Immature natural killer cell (primary cell): ENCODE measurements at regions not wholly inside any gene's neighbourhood (a gene's known extent, or its start where the extent isn't known, plus 50 kb on each side); places are given as distances from the start of the nearest gene placed in this dataset.

ENCODE experiments used
- DNase-seq, 3 donors: peaks; one replicate each; pipeline ENCODE4 v3.0.0; 2022; ENCODE audit warnings: mixed read lengths in 1 of 3
- H3K27ac Mint-ChIP-seq, 6 donors: one replicate each; pipeline ENCODE4 v1.8.0; 2020; ENCODE audit warnings: mixed read lengths in 6 of 6, mild to moderate bottlenecking in 5 of 6, inconsistent platforms in 4 of 6, moderate library complexity in 3 of 6
- H3K27me3 Mint-ChIP-seq, 3 donors: one replicate each; pipeline ENCODE4 v1.8.0; 2020 to 2021; ENCODE audit warnings: low read depth in 3 of 3, mild to moderate bottlenecking in 3 of 3, mixed read lengths in 3 of 3, moderate library complexity in 3 of 3, inconsistent platforms in 1 of 3
- H3K36me3 Mint-ChIP-seq, 3 donors: one replicate each; pipeline ENCODE4 v1.8.0; 2020; ENCODE audit warnings: mixed read lengths in 3 of 3, inconsistent platforms in 2 of 3, mild to moderate bottlenecking in 2 of 3
- H3K4me1 Mint-ChIP-seq, 2 donors: one replicate each; pipeline ENCODE4 v1.8.0; 2020; ENCODE audit warnings: inconsistent platforms in 2 of 2, mild to moderate bottlenecking in 2 of 2, mixed read lengths in 2 of 2, moderate library complexity in 1 of 2
- H3K4me3 Mint-ChIP-seq, 5 donors: one replicate each; pipeline ENCODE4 v1.8.0; 2020; ENCODE audit warnings: mild to moderate bottlenecking in 5 of 5, mixed read lengths in 5 of 5, inconsistent platforms in 3 of 5, moderate library complexity in 3 of 5
- H3K9me3 Mint-ChIP-seq, 6 donors: one replicate each; pipeline ENCODE4 v1.8.0; 2020; ENCODE audit warnings: mild to moderate bottlenecking in 6 of 6, mixed read lengths in 6 of 6, inconsistent platforms in 4 of 6, moderate library complexity in 3 of 6

DNA sequence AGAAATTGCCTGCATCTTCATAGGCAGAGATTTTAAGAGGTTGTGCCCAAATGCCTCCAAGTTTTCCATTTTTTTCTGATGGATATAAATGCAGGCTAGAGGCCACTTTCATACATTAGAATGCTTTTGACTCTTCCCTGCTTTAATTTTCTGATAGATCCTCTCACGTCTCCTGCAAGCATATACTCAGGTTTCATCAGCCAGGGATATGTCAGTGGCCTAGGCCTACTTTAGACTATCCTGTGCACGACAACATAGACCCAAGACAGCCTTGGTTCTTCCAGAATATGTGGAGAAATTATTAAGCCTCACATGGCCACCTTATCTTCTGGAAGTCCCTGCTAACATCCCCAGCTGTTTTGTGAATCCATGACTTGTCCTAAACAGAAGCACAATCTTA lies 415.9 kb downstream of the TDRD15 start:
- no peak for DNase-seq
- H3K4me3 Mint-ChIP-seq: no peak overlapping the region
- H3K27ac Mint-ChIP-seq: no peak overlapping the region
- H3K27me3 Mint-ChIP-seq: peaks cover 0 to 4% (median 0%) of the 10 kb centered on the region in 3 donors
- H3K4me1 Mint-ChIP-seq: no peaks in the 10 kb centered on the region
- peaks cover 23 to 57% (median 30%) of the 10 kb centered on the region in 6 donors for H3K9me3 Mint-ChIP-seq
- peaks cover 5 to 6% (median 5%) of the 10 kb centered on the region in 3 donors for H3K36me3 Mint-ChIP-seq

DNA sequence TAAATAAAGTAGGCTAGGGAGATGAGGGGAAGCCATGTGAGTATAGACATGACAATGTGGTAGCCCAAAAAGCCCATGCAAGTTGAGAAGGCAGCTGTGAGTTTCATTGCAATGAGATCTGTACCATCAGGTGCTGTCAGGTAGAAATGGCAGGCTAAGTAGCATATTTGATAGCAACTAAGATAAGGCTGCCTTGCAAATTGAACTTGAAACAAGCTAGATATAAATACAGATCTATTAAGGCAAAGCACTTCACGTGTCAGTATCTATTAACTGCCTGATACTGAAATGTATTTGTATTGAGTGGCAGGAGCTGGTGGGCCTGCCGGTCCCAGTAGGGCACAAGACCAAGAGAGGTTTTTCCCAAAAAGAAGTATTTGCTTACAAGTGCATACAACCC lies 419.9 kb downstream of the TDRD15 start:
- no peaks in the 10 kb centered on the region for H3K4me1 Mint-ChIP-seq
- no peak for DNase-seq
- H3K9me3 Mint-ChIP-seq: peaks cover 5 to 32% (median 14%) of the 10 kb centered on the region in 6 donors
- peaks cover 0 to 1% (median 0%) of the 10 kb centered on the region in 3 donors for H3K27me3 Mint-ChIP-seq
- H3K36me3 Mint-ChIP-seq: no peaks in the 10 kb centered on the region
- no peak overlapping the region for H3K27ac Mint-ChIP-seq
- H3K4me3 Mint-ChIP-seq: no peak overlapping the region

DNA sequence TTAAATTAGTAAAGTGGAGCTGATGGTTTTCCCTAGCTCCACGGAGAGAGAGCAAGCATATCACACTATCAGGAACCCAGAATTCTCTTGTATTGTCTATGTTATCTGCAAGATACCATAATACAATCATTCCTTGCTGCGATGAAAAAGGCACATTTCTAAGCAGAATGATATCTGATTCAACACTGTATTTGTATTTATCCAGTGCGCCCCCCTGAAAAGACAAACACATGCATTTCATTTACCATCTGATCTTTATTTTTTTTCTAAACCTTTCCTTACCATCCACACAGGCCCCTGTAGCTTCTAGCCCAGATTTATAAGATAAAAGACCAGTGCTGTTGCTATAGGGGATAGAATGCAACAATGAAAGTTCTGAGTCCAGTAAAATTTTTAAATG lies 420.6 kb downstream of the TDRD15 start:
- H3K27ac Mint-ChIP-seq: no peak overlapping the region

DNA sequence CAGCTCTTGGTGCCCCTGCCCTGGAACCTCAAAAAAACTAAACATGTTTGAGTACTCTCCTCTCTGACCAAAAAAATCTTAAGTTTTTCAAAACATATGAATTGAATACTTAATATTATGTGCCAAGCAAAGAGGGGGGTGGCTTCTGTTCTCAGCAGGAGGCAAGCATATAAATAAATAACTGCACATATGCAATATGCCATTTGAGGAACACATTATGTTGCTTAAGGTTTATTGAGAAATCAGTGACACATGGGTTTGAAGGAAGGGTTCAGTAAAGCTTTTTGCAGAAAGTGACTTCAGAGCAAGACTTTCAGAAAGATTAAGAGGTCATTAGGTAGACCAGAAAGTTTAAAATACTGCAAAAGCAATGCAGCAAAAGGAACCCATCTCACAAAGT lies 429.2 kb downstream of the TDRD15 start:
- H3K4me3 Mint-ChIP-seq: no peak overlapping the region
- DNase-seq: no peak
- H3K36me3 Mint-ChIP-seq: peaks cover 0 to 3% (median 0%) of the 10 kb centered on the region in 3 donors
- H3K9me3 Mint-ChIP-seq: peaks cover 12 to 48% (median 30%) of the 10 kb centered on the region in 6 donors
- H3K27ac Mint-ChIP-seq: no peak overlapping the region
- H3K4me1 Mint-ChIP-seq: no peaks in the 10 kb centered on the region
- H3K27me3 Mint-ChIP-seq: no peaks in the 10 kb centered on the region

More for the DNA sequence above, 420.6 kb downstream of the TDRD15 start:
- no peak for DNase-seq
- peaks cover 0 to 1% (median 0%) of the 10 kb centered on the region in 3 donors for H3K27me3 Mint-ChIP-seq
- no peaks in the 10 kb centered on the region for H3K4me1 Mint-ChIP-seq
- H3K36me3 Mint-ChIP-seq: no peaks in the 10 kb centered on the region
- peaks cover 9 to 34% (median 14%) of the 10 kb centered on the region in 6 donors for H3K9me3 Mint-ChIP-seq
- no peak overlapping the region for H3K4me3 Mint-ChIP-seq

GRCh38 chr2:21559351-21559750 lies 435.6 kb downstream of the TDRD15 start:
- H3K9me3 Mint-ChIP-seq: peaks cover 7 to 35% (median 23%) of the 10 kb centered on the region in 6 donors
- H3K4me3 Mint-ChIP-seq: no peak overlapping the region
- no peaks in the 10 kb centered on the region for H3K27me3 Mint-ChIP-seq
- no peaks in the 10 kb centered on the region for H3K4me1 Mint-ChIP-seq
- no peak overlapping the region for H3K27ac Mint-ChIP-seq
- DNase-seq: no peak
- H3K36me3 Mint-ChIP-seq: peaks cover 0 to 3% (median 0%) of the 10 kb centered on the region in 3 donors

DNA sequence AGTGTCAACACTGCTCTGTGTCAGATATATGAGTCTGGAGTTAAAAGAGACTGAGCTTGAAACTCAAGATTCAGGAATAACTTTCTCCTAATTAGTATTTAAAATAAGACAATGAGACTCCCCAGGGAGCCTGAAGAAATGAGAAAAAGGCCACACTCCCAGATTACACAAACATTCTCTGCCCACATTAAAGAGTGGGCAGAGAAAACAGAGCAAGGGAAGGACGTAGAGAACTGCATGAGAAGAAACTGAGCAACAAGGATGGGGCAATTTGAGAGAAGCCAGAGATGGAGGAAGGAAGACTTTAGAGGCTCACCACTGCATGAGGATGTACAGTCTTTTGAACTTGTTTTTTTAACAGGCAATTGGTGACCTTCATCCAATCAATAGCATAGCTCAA lies 438.2 kb downstream of the TDRD15 start:
- Mint-ChIP-seq H3K4me3 (no peak overlapping the region), H3K36me3 (peaks cover 0 to 3% (median 0%) of the 10 kb centered on the region in 3 donors), H3K27ac (no peak overlapping the region), H3K4me1 (no peaks in the 10 kb centered on the region), H3K9me3 (peaks cover 3 to 35% (median 20%) of the 10 kb centered on the region in 6 donors), H3K27me3 (no peaks in the 10 kb centered on the region)
- DNase-seq: no peak

- H3K36me3 Mint-ChIP-seq: peaks cover 0 to 1% (median 0%) of the 10 kb centered on the region in 3 donors
- H3K27ac Mint-ChIP-seq: no peak overlapping the region
- H3K4me3 Mint-ChIP-seq: no peak overlapping the region
- no peaks in the 10 kb centered on the region for H3K27me3 Mint-ChIP-seq
- H3K9me3 Mint-ChIP-seq: peaks cover 8 to 44% (median 13%) of the 10 kb centered on the region in 6 donors
- DNase-seq: no peak
- no peaks in the 10 kb centered on the region for H3K4me1 Mint-ChIP-seq
Observed at GRCh38 chr2:21567395-21567794, 443.6 kb downstream of the TDRD15 start.

- H3K27me3 Mint-ChIP-seq: peaks cover 0 to 2% (median 0%) of the 10 kb centered on the region in 3 donors
- H3K9me3 Mint-ChIP-seq: peaks cover 3 to 67% (median 19%) of the 10 kb centered on the region in 6 donors
- H3K4me1 Mint-ChIP-seq: no peaks in the 10 kb centered on the region
- no peak for DNase-seq
- no peak overlapping the region for H3K4me3 Mint-ChIP-seq
- no peak overlapping the region for H3K27ac Mint-ChIP-seq
- peaks cover 3 to 4% (median 3%) of the 10 kb centered on the region in 3 donors for H3K36me3 Mint-ChIP-seq
Observed at GRCh38 chr2:21571686-21572085, 447.9 kb downstream of the TDRD15 start.

DNA sequence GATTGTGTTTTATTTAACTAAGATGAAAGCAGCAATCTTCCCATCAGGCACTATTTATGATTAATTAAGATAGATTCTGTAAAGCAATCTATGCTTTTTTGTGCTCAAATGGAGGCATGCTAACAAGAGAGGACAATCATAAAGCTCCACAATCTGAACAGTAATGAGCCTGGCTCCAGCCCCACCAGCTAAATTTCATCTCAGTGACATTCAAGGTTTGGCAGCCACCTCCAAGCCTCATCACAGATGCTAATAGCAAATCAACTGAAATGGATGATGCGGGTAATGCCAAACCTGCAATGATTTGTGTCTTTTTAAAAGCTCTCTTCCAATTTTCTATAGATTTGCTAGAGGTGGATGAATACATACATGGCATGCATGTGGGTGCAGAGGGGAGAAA lies 456.6 kb downstream of the TDRD15 start:
- H3K27ac Mint-ChIP-seq: no peak overlapping the region
- DNase-seq: no peak
- H3K4me3 Mint-ChIP-seq: no peak overlapping the region
- no peaks in the 10 kb centered on the region for H3K36me3 Mint-ChIP-seq
- H3K9me3 Mint-ChIP-seq: peaks cover 1 to 53% (median 27%) of the 10 kb centered on the region in 6 donors
- H3K27me3 Mint-ChIP-seq: peaks cover 0 to 2% (median 0%) of the 10 kb centered on the region in 3 donors
- no peaks in the 10 kb centered on the region for H3K4me1 Mint-ChIP-seq

GRCh38 chr2:21585881-21586280 lies 462.1 kb downstream of the TDRD15 start:
- H3K4me3 Mint-ChIP-seq: no peak overlapping the region
- H3K9me3 Mint-ChIP-seq: peaks cover 1 to 60% (median 26%) of the 10 kb centered on the region in 6 donors
- H3K27ac Mint-ChIP-seq: no peak overlapping the region
- no peak for DNase-seq
- no peaks in the 10 kb centered on the region for H3K36me3 Mint-ChIP-seq
- H3K27me3 Mint-ChIP-seq: no peaks in the 10 kb centered on the region
- H3K4me1 Mint-ChIP-seq: no peaks in the 10 kb centered on the region

GRCh38 chr2:21590026-21590690 lies 466.4 kb downstream of the TDRD15 start:
- no peaks in the 10 kb centered on the region for H3K4me1 Mint-ChIP-seq
- no peaks in the 10 kb centered on the region for H3K36me3 Mint-ChIP-seq
- H3K4me3 Mint-ChIP-seq: no peak overlapping the region
- H3K27ac Mint-ChIP-seq: no peak overlapping the region
- no peak for DNase-seq
- H3K27me3 Mint-ChIP-seq: no peaks in the 10 kb centered on the region
- peaks cover 3 to 70% (median 21%) of the 10 kb centered on the region in 6 donors for H3K9me3 Mint-ChIP-seq

GRCh38 chr2:21591926-21592325 lies 468.2 kb downstream of the TDRD15 start:
- no peak for DNase-seq
- Mint-ChIP-seq H3K4me3 (no peak overlapping the region), H3K9me3 (peaks cover 7 to 54% (median 20%) of the 10 kb centered on the region in 6 donors), H3K36me3 (no peaks in the 10 kb centered on the region), H3K27me3 (no peaks in the 10 kb centered on the region), H3K27ac (no peak overlapping the region), H3K4me1 (no peaks in the 10 kb centered on the region)

DNA sequence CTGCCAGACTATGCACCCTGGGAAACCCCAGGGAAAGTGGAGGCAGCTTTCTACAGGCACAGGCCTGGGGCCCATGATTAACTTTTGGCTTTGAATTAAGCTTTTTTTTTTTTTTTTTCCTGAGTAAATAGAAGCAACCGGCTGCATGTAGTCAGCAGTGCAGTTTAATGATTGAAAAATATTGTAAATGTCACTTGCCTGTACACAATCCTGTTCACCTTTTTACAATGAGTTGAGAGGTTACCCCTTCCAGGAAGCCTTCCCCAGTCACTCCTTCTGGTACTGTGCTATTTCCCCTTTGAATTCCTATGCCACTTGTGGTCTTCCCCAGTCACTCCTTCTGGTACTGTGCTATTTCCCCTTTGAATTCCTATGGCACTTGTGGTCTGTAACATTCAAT lies 475.6 kb downstream of the TDRD15 start:
- Mint-ChIP-seq H3K27ac (no peak overlapping the region), H3K4me3 (no peak overlapping the region), H3K4me1 (no peaks in the 10 kb centered on the region), H3K9me3 (peaks cover 10 to 31% (median 17%) of the 10 kb centered on the region in 6 donors), H3K36me3 (no peaks in the 10 kb centered on the region), H3K27me3 (no peaks in the 10 kb centered on the region)
- no peak for DNase-seq

GRCh38 chr2:21602789-21603188 lies 479.0 kb downstream of the TDRD15 start:
- Mint-ChIP-seq H3K9me3 (peaks cover 8 to 48% (median 19%) of the 10 kb centered on the region in 6 donors), H3K4me1 (no peaks in the 10 kb centered on the region), H3K4me3 (no peak overlapping the region), H3K36me3 (no peaks in the 10 kb centered on the region), H3K27ac (no peak overlapping the region), H3K27me3 (no peaks in the 10 kb centered on the region)
- DNase-seq: no peak

GRCh38 chr2:21607572-21607971 lies 483.8 kb downstream of the TDRD15 start:
- no peaks in the 10 kb centered on the region for H3K4me1 Mint-ChIP-seq
- no peaks in the 10 kb centered on the region for H3K36me3 Mint-ChIP-seq
- H3K4me3 Mint-ChIP-seq: no peak overlapping the region
- peaks cover 5 to 56% (median 12%) of the 10 kb centered on the region in 6 donors for H3K9me3 Mint-ChIP-seq
- DNase-seq: no peak
- no peak overlapping the region for H3K27ac Mint-ChIP-seq
- no peaks in the 10 kb centered on the region for H3K27me3 Mint-ChIP-seq
